Ectodermal cell (in vitro differentiated cells): ENCODE measurements at regions not wholly inside any gene's neighbourhood (a gene's known extent, or its start where the extent isn't known, plus 50 kb on each side); places are given as distances from the start of the nearest gene placed in this dataset.
"Not testable (repeated sequence)": the region's sequence is repeated elsewhere in the genome, so short reads cannot be mapped to it uniquely, and the experiment has no call there.

Experiments used
- H3K27ac ChIP-seq: 2 replicates; pipeline ENCODE4 v1.7.0; 2013; ENCODE audit warnings: mild to moderate bottlenecking, low read depth, low read length; ENCODE audit not compliant: insufficient read depth, poor library complexity, severe bottlenecking
- H3K27me3 ChIP-seq: 2 replicates; pipeline ENCODE4 v1.7.0; 2013; ENCODE audit warnings: mild to moderate bottlenecking, low read length; ENCODE audit not compliant: insufficient read depth, control insufficient read depth, poor library complexity, severe bottlenecking
- H3K36me3 ChIP-seq: one replicate; pipeline ENCODE4 v1.7.0; 2013; ENCODE audit warnings: low read length; ENCODE audit not compliant: control insufficient read depth, insufficient read depth
- H3K4me1 ChIP-seq: one replicate; pipeline ENCODE4 v1.7.0; 2013; ENCODE audit warnings: low read length; ENCODE audit not compliant: control insufficient read depth, insufficient read depth
- H3K4me3 ChIP-seq: 2 replicates; pipeline ENCODE4 v1.7.0; 2013; ENCODE audit warnings: low read depth, low read length, control low read depth; ENCODE audit not compliant: insufficient read depth
- H3K9me3 ChIP-seq: 2 replicates; pipeline ENCODE4 v1.7.0; 2013; ENCODE audit warnings: mild to moderate bottlenecking, low read length, moderate library complexity; ENCODE audit not compliant: control insufficient read depth
- WGBS, 2 experiments: methylation state at CpG; one replicate each; pipeline ENCODE4 v1.1.7; 2013; ENCODE audit warnings: missing lambda C conversion rate in 2 of 2; 5-methylcytosine and 5-hydroxymethylcytosine counted together

DNA sequence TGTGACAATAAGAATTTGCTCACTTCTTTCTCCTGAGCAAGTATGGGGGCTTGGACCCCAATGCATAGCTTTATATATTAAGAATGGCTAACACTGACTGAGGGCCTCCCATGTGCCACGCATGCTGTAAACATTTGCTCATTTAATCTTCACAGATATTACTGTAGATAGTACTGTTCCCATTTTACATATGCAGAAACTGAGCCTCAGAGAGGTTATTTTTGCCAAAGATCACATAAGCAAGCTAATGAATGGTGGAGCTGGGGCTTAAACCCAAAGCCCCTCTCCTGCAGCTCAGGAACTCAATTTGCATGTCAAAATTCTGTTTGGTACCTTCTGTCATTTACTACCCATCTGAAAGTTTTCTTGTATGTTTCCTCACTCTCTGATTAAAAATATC lies 163.5 kb upstream of the NFIA start:
- H3K4me1 ChIP-seq = peaks cover 21% of the 10 kb centered on the region
- 86 to 87% methylated on average over 1 of the region's 1 CpG for WGBS, 2 experiments
- no peak overlapping the region for H3K27ac ChIP-seq
- no peaks in the 10 kb centered on the region for H3K27me3 ChIP-seq
- no peak overlapping the region for H3K4me3 ChIP-seq
- no peaks in the 10 kb centered on the region for H3K36me3 ChIP-seq
- H3K9me3 ChIP-seq = no peaks in the 10 kb centered on the region

DNA sequence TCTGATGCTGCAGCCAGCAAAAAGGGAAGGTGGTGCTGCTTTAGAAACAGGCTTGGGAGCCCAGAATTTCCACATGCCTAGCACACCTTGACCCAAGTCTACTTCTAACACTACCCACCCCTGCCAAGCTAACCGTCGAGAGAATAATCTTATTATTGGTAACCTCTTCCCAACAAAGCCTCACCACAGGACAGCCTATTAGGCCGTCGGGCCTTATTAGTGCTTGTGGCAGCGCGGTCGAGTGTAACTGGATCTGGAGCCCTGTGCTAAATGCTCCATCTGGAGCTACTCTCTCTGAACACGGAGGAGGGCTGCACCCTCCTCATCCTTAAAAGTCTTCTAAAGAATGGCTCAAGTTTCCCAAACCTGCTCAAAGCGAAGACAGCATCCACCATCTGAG lies 165.5 kb upstream of the NFIA start:
- Histone ChIP-seq H3K27me3 (no peaks in the 10 kb centered on the region), H3K36me3 (no peaks in the 10 kb centered on the region), H3K9me3 (no peaks in the 10 kb centered on the region), H3K27ac (no peak overlapping the region), H3K4me3 (no peak overlapping the region), H3K4me1 (peaks cover 16% of the 10 kb centered on the region)
- 50 to 67% methylated on average over 9 of the region's 9 CpGs for WGBS, 2 experiments

DNA sequence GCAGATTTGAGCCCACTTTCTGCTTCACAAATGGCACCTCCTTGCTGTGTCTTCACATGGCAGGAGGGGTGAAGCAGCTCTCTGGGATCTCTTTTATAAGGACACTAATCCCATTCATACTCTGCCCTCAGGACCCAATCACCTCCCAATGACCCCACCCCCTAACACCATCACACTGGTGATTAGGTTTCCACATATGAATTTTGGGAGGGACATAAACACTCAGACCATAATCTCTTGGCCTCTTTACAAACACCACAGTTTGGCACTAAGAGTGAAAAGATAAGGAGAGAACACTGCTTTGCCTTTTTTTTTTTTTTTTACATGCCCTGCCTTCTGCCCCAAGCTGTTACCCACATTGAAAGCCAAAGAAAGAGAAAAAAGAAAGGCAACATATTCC lies 166.2 kb upstream of the NFIA start:
- H3K4me3 ChIP-seq = no peak overlapping the region
- peaks cover 19% of the 10 kb centered on the region for H3K4me1 ChIP-seq
- no peaks in the 10 kb centered on the region for H3K27me3 ChIP-seq
- H3K27ac ChIP-seq = no peak overlapping the region
- H3K36me3 ChIP-seq = no peaks in the 10 kb centered on the region
- no peaks in the 10 kb centered on the region for H3K9me3 ChIP-seq

DNA sequence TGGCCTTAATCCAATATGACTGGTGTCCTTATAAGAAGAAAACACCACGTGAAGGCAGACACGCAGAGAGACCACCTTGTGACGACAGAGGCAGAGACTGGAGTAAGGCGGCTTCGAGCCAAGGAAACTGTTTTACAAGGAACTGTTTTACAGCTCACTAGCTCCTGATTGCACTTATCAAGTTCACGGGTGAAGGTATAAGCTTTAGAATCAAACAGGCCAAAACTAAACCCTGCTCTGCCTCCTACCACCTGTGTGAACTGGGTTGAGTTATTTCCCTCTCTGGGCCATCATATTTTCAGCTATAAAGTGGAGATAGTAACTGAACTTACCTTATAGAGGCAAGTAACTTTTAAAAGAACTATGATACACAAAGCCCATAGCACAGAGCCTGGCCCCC lies 166.9 kb upstream of the NFIA start:
- Histone ChIP-seq H3K27ac (no peak overlapping the region), H3K36me3 (no peaks in the 10 kb centered on the region), H3K4me1 (peaks cover 15% of the 10 kb centered on the region), H3K9me3 (no peaks in the 10 kb centered on the region), H3K27me3 (no peaks in the 10 kb centered on the region), H3K4me3 (no peak overlapping the region)
- WGBS, 2 experiments = 87 to 91% methylated on average over 6 of the region's 6 CpGs

DNA sequence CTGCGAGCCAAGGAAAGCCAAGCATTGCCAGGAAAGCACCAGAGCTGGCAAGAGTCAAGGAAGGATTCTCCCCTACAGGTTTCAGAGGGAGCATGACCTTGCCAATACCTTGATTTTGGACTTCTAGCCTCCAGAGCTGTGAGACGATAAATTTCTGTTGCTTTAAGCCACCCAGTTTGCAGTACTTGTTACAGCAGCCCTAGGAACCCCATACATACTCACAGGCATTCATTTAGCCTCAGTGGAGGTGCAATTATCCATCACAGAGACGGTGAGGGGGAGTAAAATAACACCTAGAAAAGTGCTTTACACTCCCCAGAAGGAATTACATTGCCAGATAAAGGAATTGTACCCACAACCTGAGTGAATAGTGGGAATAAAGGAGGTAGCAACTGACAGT lies 167.4 kb upstream of the NFIA start:
- Histone ChIP-seq H3K4me1 (peaks cover 12% of the 10 kb centered on the region), H3K36me3 (no peaks in the 10 kb centered on the region), H3K9me3 (no peaks in the 10 kb centered on the region), H3K27ac (no peak overlapping the region), H3K4me3 (no peak overlapping the region), H3K27me3 (no peaks in the 10 kb centered on the region)
- WGBS, 2 experiments = 89 to 90% methylated on average over 3 of the region's 3 CpGs

DNA sequence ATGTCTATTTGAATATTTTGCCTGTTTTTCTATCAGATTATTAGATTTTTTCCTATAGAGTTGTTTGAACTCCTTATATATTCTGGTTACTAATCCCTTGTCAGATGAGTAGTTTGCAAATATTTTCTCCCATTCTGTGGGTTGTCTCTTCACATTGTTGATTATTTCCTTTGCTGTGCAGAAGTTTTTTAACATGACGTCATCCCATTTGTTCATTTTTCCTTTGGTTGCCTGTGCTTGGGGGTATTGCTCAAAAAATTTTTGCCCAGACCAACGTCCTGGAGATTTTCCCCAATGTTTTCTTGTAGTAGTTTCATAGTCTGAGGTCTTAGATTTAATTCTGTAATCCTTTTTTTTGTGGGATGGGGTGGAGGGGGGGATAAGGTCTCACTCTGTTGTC lies 168.7 kb upstream of the NFIA start:
- H3K27me3 ChIP-seq, H3K27ac ChIP-seq, H3K9me3 ChIP-seq, H3K36me3 ChIP-seq, H3K4me3 ChIP-seq: not testable (repeated sequence)
- H3K4me1 ChIP-seq = peaks cover 12% of the 10 kb centered on the region
- 92 to 94% methylated on average over 2 of the region's 2 CpGs for WGBS, 2 experiments

DNA sequence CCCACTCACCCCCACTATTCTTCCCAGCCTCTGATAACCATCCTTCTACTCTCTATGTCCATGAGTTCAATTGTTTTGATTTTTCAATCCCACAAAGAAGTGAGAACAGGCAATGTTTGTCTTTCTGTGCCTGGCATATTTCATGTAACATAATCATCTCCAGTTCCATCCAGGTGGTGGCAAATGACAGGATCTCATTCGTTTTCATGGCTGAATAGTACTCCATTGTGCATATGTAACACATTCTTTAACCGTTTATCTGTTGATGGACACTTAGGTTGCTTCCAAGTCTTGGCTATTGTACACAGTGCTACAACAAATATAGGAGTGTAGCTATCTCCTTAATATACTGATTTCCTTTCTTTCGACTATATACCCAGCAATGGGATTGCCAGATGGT lies 169.3 kb upstream of the NFIA start:
- H3K27ac ChIP-seq = no peak overlapping the region
- H3K4me1 ChIP-seq = peaks cover 12% of the 10 kb centered on the region
- H3K36me3 ChIP-seq = no peaks in the 10 kb centered on the region
- no peak overlapping the region for H3K4me3 ChIP-seq
- 91 to 96% methylated on average over 2 to 3 of the region's 3 CpGs for WGBS, 2 experiments
- no peaks in the 10 kb centered on the region for H3K27me3 ChIP-seq
- no peaks in the 10 kb centered on the region for H3K9me3 ChIP-seq

DNA sequence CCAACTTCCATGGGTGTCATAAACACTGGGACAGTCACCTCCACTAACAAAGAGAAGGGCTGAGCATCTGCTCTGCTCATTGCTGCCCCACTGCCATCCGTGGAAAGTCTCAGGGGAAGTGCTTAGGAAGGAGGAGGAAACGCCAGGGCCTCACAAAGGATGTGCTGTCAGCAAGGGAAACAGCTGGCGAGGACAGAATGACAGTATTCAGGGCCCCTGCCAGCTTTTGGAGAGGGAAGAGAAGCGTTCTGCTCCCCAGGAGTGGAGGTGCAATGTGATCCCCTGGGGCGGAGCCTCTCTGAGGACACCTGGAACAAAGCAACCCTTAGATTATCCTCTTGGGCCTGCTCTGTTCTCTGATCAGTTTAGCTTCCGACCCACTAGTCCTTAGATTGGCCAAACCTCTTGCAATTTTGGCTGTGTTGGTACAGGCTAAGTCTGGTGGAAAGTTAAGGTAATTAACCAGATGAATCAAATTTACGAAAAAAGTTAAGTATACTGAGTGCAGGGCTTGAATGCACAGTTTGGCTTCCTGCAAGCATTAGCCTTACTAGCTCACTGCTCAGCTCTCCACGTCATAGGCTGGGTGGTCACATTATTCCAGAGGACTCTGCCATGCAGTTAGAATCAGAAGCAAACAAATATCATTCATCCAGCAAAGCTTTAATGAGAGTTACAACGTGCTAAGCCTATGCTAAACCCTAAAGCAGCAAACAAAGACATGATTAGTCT lies 170.2 kb upstream of the NFIA start:
- H3K36me3 ChIP-seq = no peaks in the 10 kb centered on the region
- H3K27ac ChIP-seq = no peak overlapping the region
- H3K27me3 ChIP-seq = no peaks in the 10 kb centered on the region
- peaks cover 8% of the 10 kb centered on the region for H3K4me1 ChIP-seq
- WGBS, 2 experiments = 38 to 42% methylated on average over 9 of the region's 9 CpGs
- no peak overlapping the region for H3K4me3 ChIP-seq
- no peaks in the 10 kb centered on the region for H3K9me3 ChIP-seq

DNA sequence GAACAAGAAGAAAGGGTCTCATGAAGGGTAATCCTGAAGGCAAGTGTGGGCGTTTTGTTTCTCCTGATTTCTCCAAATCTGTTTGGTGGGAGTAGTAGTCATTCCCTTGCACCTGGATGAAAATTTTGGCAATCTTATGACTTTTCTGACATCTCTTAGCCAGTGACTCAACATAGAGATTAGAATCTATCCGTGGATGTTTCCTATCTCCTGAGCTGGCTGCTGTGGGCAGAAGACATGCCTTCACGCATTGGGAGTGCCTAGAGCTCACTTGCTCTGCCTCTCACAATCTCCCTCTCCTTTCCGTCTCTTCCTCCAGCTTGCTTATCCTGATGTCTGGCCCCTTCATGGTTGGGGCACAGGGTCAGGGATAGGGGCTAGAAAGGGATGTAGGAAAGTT lies 174.2 kb upstream of the NFIA start:
- 65 to 96% methylated on average over 3 to 4 of the region's 4 CpGs for WGBS, 2 experiments
- no peak overlapping the region for H3K27ac ChIP-seq
- H3K4me3 ChIP-seq = no peak overlapping the region
- peaks cover 24% of the 10 kb centered on the region for H3K4me1 ChIP-seq
- no peaks in the 10 kb centered on the region for H3K9me3 ChIP-seq
- no peaks in the 10 kb centered on the region for H3K27me3 ChIP-seq
- H3K36me3 ChIP-seq = no peaks in the 10 kb centered on the region

DNA sequence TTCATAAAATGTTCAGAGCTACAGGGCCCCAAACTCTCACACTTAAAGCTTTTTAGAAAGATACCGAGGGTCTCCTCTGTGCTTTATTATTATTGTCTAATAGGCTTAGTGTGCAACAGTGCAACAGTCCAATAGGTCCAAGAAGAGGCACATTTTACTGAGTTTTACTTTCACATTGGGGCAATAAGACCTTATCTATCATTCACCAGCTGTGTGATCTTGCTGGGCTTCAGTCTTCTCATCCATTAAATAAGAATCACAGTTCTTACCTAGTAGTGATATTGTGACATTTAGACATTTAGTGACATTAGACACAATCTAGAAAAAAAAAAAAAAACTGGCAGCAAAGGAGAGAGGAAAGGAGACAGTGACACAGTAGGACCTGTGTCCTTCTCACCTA lies 175.8 kb upstream of the NFIA start:
- Histone ChIP-seq H3K4me3 (no peak overlapping the region), H3K9me3 (no peaks in the 10 kb centered on the region)
- 100% methylated on average over 1 of the region's 1 CpG; no CpG with 5 or more reads in 1 of the 2 experiments for WGBS, 2 experiments

DNA sequence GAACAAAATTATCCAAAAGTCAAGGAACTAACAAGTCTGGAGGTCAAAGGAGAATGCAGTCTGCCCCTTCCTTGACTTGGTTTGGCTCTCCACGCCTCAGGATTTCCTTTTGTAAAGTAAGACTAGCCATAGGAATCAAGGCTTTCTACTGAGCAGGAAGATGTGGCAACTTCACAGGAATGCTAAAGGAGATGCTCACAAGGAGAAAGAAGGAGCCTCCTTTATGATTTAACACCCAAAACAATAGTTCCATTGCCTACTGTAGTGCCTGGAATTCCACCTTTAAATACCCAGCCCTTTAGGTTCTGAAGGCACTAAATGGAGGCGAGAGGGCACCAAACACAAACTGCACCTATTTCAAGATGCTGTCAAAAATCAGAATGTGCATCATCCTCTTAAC lies 176.3 kb upstream of the NFIA start:
- H3K4me1 ChIP-seq = peaks cover 20% of the 10 kb centered on the region
- no peaks in the 10 kb centered on the region for H3K36me3 ChIP-seq
- no peak overlapping the region for H3K27ac ChIP-seq
- WGBS, 2 experiments = 40 to 42% methylated on average over 2 of the region's 2 CpGs
- no peaks in the 10 kb centered on the region for H3K27me3 ChIP-seq
- H3K9me3 ChIP-seq = no peaks in the 10 kb centered on the region
- H3K4me3 ChIP-seq = no peak overlapping the region

More for the DNA sequence above, 175.8 kb upstream of the NFIA start:
- peaks cover 20% of the 10 kb centered on the region for H3K4me1 ChIP-seq
- H3K27me3 ChIP-seq = no peaks in the 10 kb centered on the region
- no peaks in the 10 kb centered on the region for H3K36me3 ChIP-seq
- no peak overlapping the region for H3K27ac ChIP-seq
